OCI-LY7 (cell line): ENCODE measurements at regions not wholly inside any gene's neighbourhood (a gene's known extent, or its start where the extent isn't known, plus 50 kb on each side); places are given as distances from the start of the nearest gene placed in this dataset.

Experiments used
- EZH2phosphoT487 ChIP-seq: fragments of 200-600 bp; sonication (generic); IDR thresholded peaks from 2 replicates; pipeline ENCODE4 v1.6.1; 2018; ENCODE audit warnings: low read depth, borderline replicate concordance, mild to moderate bottlenecking, mixed run types, antibody characterized with exemption, low read length, moderate library complexity, mixed read lengths
- TF ChIP-seq, protein P1 (sequence below): fragments of 200-600 bp; sonication (generic); conservative IDR thresholded peaks from 2 replicates; pipeline ENCODE4 v1.5.1; 2014; ENCODE audit warnings: mild to moderate bottlenecking, antibody characterized with exemption, low read length, moderate library complexity, mixed read lengths

GRCh38 chr7:26525398-26526264, 234.0 kb downstream of the SNX10 start:
- TF ChIP-seq, protein P1, sequence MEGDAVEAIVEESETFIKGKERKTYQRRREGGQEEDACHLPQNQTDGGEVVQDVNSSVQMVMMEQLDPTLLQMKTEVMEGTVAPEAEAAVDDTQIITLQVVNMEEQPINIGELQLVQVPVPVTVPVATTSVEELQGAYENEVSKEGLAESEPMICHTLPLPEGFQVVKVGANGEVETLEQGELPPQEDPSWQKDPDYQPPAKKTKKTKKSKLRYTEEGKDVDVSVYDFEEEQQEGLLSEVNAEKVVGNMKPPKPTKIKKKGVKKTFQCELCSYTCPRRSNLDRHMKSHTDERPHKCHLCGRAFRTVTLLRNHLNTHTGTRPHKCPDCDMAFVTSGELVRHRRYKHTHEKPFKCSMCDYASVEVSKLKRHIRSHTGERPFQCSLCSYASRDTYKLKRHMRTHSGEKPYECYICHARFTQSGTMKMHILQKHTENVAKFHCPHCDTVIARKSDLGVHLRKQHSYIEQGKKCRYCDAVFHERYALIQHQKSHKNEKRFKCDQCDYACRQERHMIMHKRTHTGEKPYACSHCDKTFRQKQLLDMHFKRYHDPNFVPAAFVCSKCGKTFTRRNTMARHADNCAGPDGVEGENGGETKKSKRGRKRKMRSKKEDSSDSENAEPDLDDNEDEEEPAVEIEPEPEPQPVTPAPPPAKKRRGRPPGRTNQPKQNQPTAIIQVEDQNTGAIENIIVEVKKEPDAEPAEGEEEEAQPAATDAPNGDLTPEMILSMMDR, result no peak
- no peak for TF ChIP-seq EZH2phosphoT487
